ENCODE measurements at regions not wholly inside any gene's neighbourhood (a gene's known extent, or its start where the extent isn't known, plus 50 kb on each side); places are given as distances from the start of the nearest gene placed in this dataset.
A peak's percentile ranks its signal among the peaks of the same experiment; 100 is the strongest.

- DNase-seq, result no peak
- no peak overlapping the region for H3K4me3 ChIP-seq (ENCODE audit: low read depth, low read length)
- H3K36me3 ChIP-seq, result no peaks in the 10 kb centered on the region
- no peak overlapping the region for H3K27ac ChIP-seq
- H3K9me3 ChIP-seq (ENCODE audit: severe bottlenecking), result peaks cover 5% of the 10 kb centered on the region
- H3K27me3 ChIP-seq (ENCODE audit: insufficient read depth, low read depth, severe bottlenecking), result no peaks in the 10 kb centered on the region
- no peak for TF ChIP-seq CTCF (IDR thresholded peaks at IDR 0.05; ENCODE audit: low read depth, low read length)
Observed at GRCh38 chr12:16692099-16692498, 86.1 kb upstream of the LMO3 start.

- no peak for TF ChIP-seq CTCF (IDR thresholded peaks at IDR 0.05; ENCODE audit: low read depth, low read length)
- Histone ChIP-seq H3K27me3 (ENCODE audit: insufficient read depth, low read depth, severe bottlenecking) (no peaks in the 10 kb centered on the region), H3K36me3 (no peaks in the 10 kb centered on the region), H3K9me3 (ENCODE audit: severe bottlenecking) (peaks cover 5% of the 10 kb centered on the region), H3K4me3 (ENCODE audit: low read depth, low read length) (no peak overlapping the region), H3K27ac (no peak overlapping the region)
- DNase-seq, result peak; percentile 27
Observed at GRCh38 chr12:16691624-16692023, 85.7 kb upstream of the LMO3 start.

- Histone ChIP-seq H3K9me3 (ENCODE audit: severe bottlenecking) (peaks cover 2% of the 10 kb centered on the region), H3K27ac (no peak overlapping the region), H3K27me3 (ENCODE audit: insufficient read depth, low read depth, severe bottlenecking) (no peaks in the 10 kb centered on the region), H3K4me3 (ENCODE audit: low read depth, low read length) (no peak overlapping the region), H3K36me3 (no peaks in the 10 kb centered on the region)
- DNase-seq, result no peak
- no peak for TF ChIP-seq CTCF (IDR thresholded peaks at IDR 0.05; ENCODE audit: low read depth, low read length)
Observed at GRCh38 chr12:16688200-16688599, 82.2 kb upstream of the LMO3 start.

GRCh38 chr12:16685107-16685506 lies 79.1 kb upstream of the LMO3 start:
- DNase-seq, result no peak
- Histone ChIP-seq H3K4me3 (ENCODE audit: low read depth, low read length) (no peak overlapping the region), H3K27me3 (ENCODE audit: insufficient read depth, low read depth, severe bottlenecking) (no peaks in the 10 kb centered on the region), H3K36me3 (no peaks in the 10 kb centered on the region), H3K9me3 (ENCODE audit: severe bottlenecking) (no peaks in the 10 kb centered on the region), H3K27ac (no peak overlapping the region)
- no peak for TF ChIP-seq CTCF (IDR thresholded peaks at IDR 0.05; ENCODE audit: low read depth, low read length)

- Histone ChIP-seq H3K27me3 (ENCODE audit: insufficient read depth, low read depth, severe bottlenecking) (no peaks in the 10 kb centered on the region), H3K36me3 (no peaks in the 10 kb centered on the region), H3K9me3 (ENCODE audit: severe bottlenecking) (no peaks in the 10 kb centered on the region), H3K27ac (no peak overlapping the region), H3K4me3 (ENCODE audit: low read depth, low read length) (no peak overlapping the region)
- TF ChIP-seq CTCF (IDR thresholded peaks at IDR 0.05; ENCODE audit: low read depth, low read length), result no peak
- no peak for DNase-seq
Observed at GRCh38 chr12:16681196-16681595, 75.2 kb upstream of the LMO3 start.

GRCh38 chr12:16675438-16675837 lies 69.5 kb upstream of the LMO3 start:
- H3K27me3 ChIP-seq (ENCODE audit: insufficient read depth, low read depth, severe bottlenecking), result no peaks in the 10 kb centered on the region
- TF ChIP-seq CTCF (IDR thresholded peaks at IDR 0.05; ENCODE audit: low read depth, low read length), result no peak
- DNase-seq, result no peak
- H3K36me3 ChIP-seq, result no peaks in the 10 kb centered on the region
- H3K4me3 ChIP-seq (ENCODE audit: low read depth, low read length), result no peak overlapping the region
- H3K27ac ChIP-seq, result no peak overlapping the region
- no peaks in the 10 kb centered on the region for H3K9me3 ChIP-seq (ENCODE audit: severe bottlenecking)
